ENCODE measurements at regions not wholly inside any gene's neighbourhood (a gene's known extent, or its start where the extent isn't known, plus 50 kb on each side); places are given as distances from the start of the nearest gene placed in this dataset.
"Not testable (repeated sequence)": the region's sequence is repeated elsewhere in the genome, so short reads cannot be mapped to it uniquely, and the experiment has no call there.

GRCh38 chr13:65292488-65292901 lies 1937.6 kb downstream of the PCDH9 start:
- no peak for DNase-seq (ENCODE audit: low read depth, low spot score)
- no peak overlapping the region for H3K27ac ChIP-seq

GRCh38 chr13:65287405-65287804 lies 1942.7 kb downstream of the PCDH9 start:
- no peak overlapping the region for H3K27ac ChIP-seq
- DNase-seq (ENCODE audit: low read depth, low spot score) = no peak

- DNase-seq (ENCODE audit: low read depth, low spot score) = no peak
- H3K27ac ChIP-seq = no peak overlapping the region
Measured at GRCh38 chr13:65275838-65276630, 1954.1 kb downstream of the PCDH9 start.

GRCh38 chr13:65275108-65275507 lies 1955.0 kb downstream of the PCDH9 start:
- DNase-seq (ENCODE audit: low read depth, low spot score) = no peak
- H3K27ac ChIP-seq = no peak overlapping the region

- H3K27ac ChIP-seq; DNase-seq (ENCODE audit: low read depth, low spot score): not testable (repeated sequence)
Measured at GRCh38 chr13:65273811-65274420, 1956.2 kb downstream of the PCDH9 start.

GRCh38 chr13:65268009-65268408 lies 1962.1 kb downstream of the PCDH9 start:
- no peak for DNase-seq (ENCODE audit: low read depth, low spot score)
- H3K27ac ChIP-seq = no peak overlapping the region

- DNase-seq (ENCODE audit: low read depth, low spot score) = no peak
- no peak overlapping the region for H3K27ac ChIP-seq
Measured at GRCh38 chr13:65265988-65266387, 1964.1 kb downstream of the PCDH9 start.

GRCh38 chr13:65264066-65264465 lies 1966.1 kb downstream of the PCDH9 start:
- H3K27ac ChIP-seq = peak overlapping the region; percentile 34
- peak; percentile 33 for DNase-seq (ENCODE audit: low read depth, low spot score)

GRCh38 chr13:65260946-65261891 lies 1968.9 kb downstream of the PCDH9 start:
- H3K27ac ChIP-seq = no peak overlapping the region
- DNase-seq (ENCODE audit: low read depth, low spot score) = no peak

GRCh38 chr13:65240773-65241172 lies 1989.4 kb downstream of the PCDH9 start:
- DNase-seq (ENCODE audit: low read depth, low spot score) = no peak
- H3K27ac ChIP-seq = no peak overlapping the region

GRCh38 chr13:65236841-65237418 lies 1993.2 kb downstream of the PCDH9 start:
- H3K27ac ChIP-seq = no peak overlapping the region
- DNase-seq (ENCODE audit: low read depth, low spot score) = no peak

- no peak overlapping the region for H3K27ac ChIP-seq
- DNase-seq (ENCODE audit: low read depth, low spot score) = no peak
Measured at GRCh38 chr13:65217471-65217995, 2012.6 kb downstream of the PCDH9 start.

GRCh38 chr13:65202845-65203244 lies 2027.3 kb downstream of the PCDH9 start:
- not testable (repeated sequence) for H3K27ac ChIP-seq; DNase-seq (ENCODE audit: low read depth, low spot score)

GRCh38 chr13:65188721-65189120 lies 2041.4 kb downstream of the PCDH9 start:
- no peak overlapping the region for H3K27ac ChIP-seq
- no peak for DNase-seq (ENCODE audit: low read depth, low spot score)

- H3K27ac ChIP-seq = no peak overlapping the region
- no peak for DNase-seq (ENCODE audit: low read depth, low spot score)
Measured at GRCh38 chr13:65168026-65168425, 2062.1 kb downstream of the PCDH9 start.

- no peak for DNase-seq (ENCODE audit: low read depth, low spot score)
- no peak overlapping the region for H3K27ac ChIP-seq
Measured at GRCh38 chr13:65166675-65167074, 2063.5 kb downstream of the PCDH9 start.

GRCh38 chr13:65159803-65160202 lies 2070.3 kb downstream of the PCDH9 start:
- no peak overlapping the region for H3K27ac ChIP-seq
- DNase-seq (ENCODE audit: low read depth, low spot score) = no peak

GRCh38 chr13:65155861-65156260 lies 2074.3 kb downstream of the PCDH9 start:
- DNase-seq (ENCODE audit: low read depth, low spot score) = no peak
- H3K27ac ChIP-seq = no peak overlapping the region

- H3K27ac ChIP-seq = no peak overlapping the region
- no peak for DNase-seq (ENCODE audit: low read depth, low spot score)
Measured at GRCh38 chr13:65154661-65155447, 2075.3 kb downstream of the PCDH9 start.
